ENCODE measurements at regions not wholly inside any gene's neighbourhood (a gene's known extent, or its start where the extent isn't known, plus 50 kb on each side); places are given as distances from the start of the nearest gene placed in this dataset.

- CTCF ChIA-PET: no interaction called here
- TF ChIP-seq TEAD4 (IDR thresholded peaks at IDR 0.05; ENCODE audit: borderline replicate concordance, insufficient read depth) (no peak), REST (IDR thresholded peaks at IDR 0.05; ENCODE audit: low read depth, low read length) (no peak), FOXM1 (IDR thresholded peaks at IDR 0.05; ENCODE audit: low read depth) (no peak), SIN3A (IDR thresholded peaks at IDR 0.05; ENCODE audit: borderline replicate concordance, low read depth, low read length) (no peak)
- 77% methylated on average over 4 of the region's 4 CpGs for WGBS (ENCODE audit: low lambda C conversion rate)
- H4K20me1 ChIP-seq (ENCODE audit: insufficient read depth): no peaks in the 10 kb centered on the region
- no peak for DNase-seq
- no peaks in the 10 kb centered on the region for H3K9me3 ChIP-seq
- no peaks in the 10 kb centered on the region for H3K9me2 ChIP-seq
- no peak overlapping the region for H3K4me2 ChIP-seq
- H3K79me2 ChIP-seq (ENCODE audit: insufficient read depth): no peaks in the 10 kb centered on the region
- POLR2A ChIA-PET: interaction anchor here (0.5 kb wide), 1 partner anchor 835 kb away, joined by 4 read pairs; no protein-coding TSS in a partner anchor
- no peak overlapping the region for H2AFZ ChIP-seq (ENCODE audit: low read depth)
- no peak overlapping the region for H3K27ac ChIP-seq (ENCODE audit: low read depth in 2 of 2, low read length in 1 of 2)
- H3K9ac ChIP-seq: no peak overlapping the region
- H3K36me3 ChIP-seq (replicated peaks in 1 of 2; ENCODE audit: control insufficient read depth in 1 of 2, insufficient read depth in 2 of 2, low read length in 1 of 2): no peaks in the 10 kb centered on the region
- no peaks in the 10 kb centered on the region for H3F3A ChIP-seq (replicated peaks; ENCODE audit: insufficient read depth)
- H3K27me3 ChIP-seq (ENCODE audit: insufficient read depth): no peaks in the 10 kb centered on the region
- no peaks in the 10 kb centered on the region for H3K4me1 ChIP-seq (ENCODE audit: control insufficient read depth in 1 of 2, insufficient read depth in 2 of 2, low read depth in 1 of 2, low read length in 1 of 2)
- H3K4me3 ChIP-seq (ENCODE audit: low read depth in 2 of 2, low read length in 1 of 2): no peak overlapping the region
These were observed 212.7 kb downstream of the SHQ1 start for GRCh38 chr3:72635551-72635950.

- no peak overlapping the region for H3K4me2 ChIP-seq
- H3K4me1 ChIP-seq (ENCODE audit: control insufficient read depth in 1 of 2, insufficient read depth in 2 of 2, low read depth in 1 of 2, low read length in 1 of 2): no peaks in the 10 kb centered on the region
- no peaks in the 10 kb centered on the region for H3K9me3 ChIP-seq
- no peak overlapping the region for H3K9ac ChIP-seq
- H3F3A ChIP-seq (replicated peaks; ENCODE audit: insufficient read depth): no peaks in the 10 kb centered on the region
- no peak overlapping the region for H2AFZ ChIP-seq (ENCODE audit: low read depth)
- TF ChIP-seq USF1 (IDR thresholded peaks at IDR 0.05; ENCODE audit: borderline replicate concordance, low read depth) (no peak), ELF1 (IDR thresholded peaks at IDR 0.05) (no peak), REST (IDR thresholded peaks at IDR 0.05; ENCODE audit: low read depth, low read length) (no peak), FOXJ3 (CRISPR knock-in tag; IDR thresholded peaks at IDR 0.05) (no peak), POLR2AphosphoS5 (IDR thresholded peaks at IDR 0.05; ENCODE audit: low read depth, low read length) (no peak), JUND (IDR thresholded peaks at IDR 0.05) (no peak), GATA2 (CRISPR knock-in tag; IDR thresholded peaks at IDR 0.05) (no peak), FOXM1 (IDR thresholded peaks at IDR 0.05; ENCODE audit: low read depth) (no peak)
- TF ChIP-seq, protein P1, sequence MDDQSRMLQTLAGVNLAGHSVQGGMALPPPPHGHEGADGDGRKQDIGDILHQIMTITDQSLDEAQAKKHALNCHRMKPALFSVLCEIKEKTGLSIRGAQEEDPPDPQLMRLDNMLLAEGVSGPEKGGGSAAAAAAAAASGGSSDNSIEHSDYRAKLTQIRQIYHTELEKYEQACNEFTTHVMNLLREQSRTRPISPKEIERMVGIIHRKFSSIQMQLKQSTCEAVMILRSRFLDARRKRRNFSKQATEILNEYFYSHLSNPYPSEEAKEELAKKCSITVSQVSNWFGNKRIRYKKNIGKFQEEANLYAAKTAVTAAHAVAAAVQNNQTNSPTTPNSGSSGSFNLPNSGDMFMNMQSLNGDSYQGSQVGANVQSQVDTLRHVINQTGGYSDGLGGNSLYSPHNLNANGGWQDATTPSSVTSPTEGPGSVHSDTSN (IDR thresholded peaks at IDR 0.05): no peak
- H3K36me3 ChIP-seq (replicated peaks in 1 of 2; ENCODE audit: control insufficient read depth in 1 of 2, insufficient read depth in 2 of 2, low read length in 1 of 2): no peaks in the 10 kb centered on the region
- no peaks in the 10 kb centered on the region for H3K79me2 ChIP-seq (ENCODE audit: insufficient read depth)
- 44% methylated on average over 2 of the region's 2 CpGs for WGBS (ENCODE audit: low lambda C conversion rate)
- ChIA-PET CTCF (no interaction called here), POLR2A (no interaction called here)
- H4K20me1 ChIP-seq (ENCODE audit: insufficient read depth): no peaks in the 10 kb centered on the region
- DNase-seq: no peak
- no peak overlapping the region for H3K27ac ChIP-seq (ENCODE audit: low read depth in 2 of 2, low read length in 1 of 2)
- no peaks in the 10 kb centered on the region for H3K9me2 ChIP-seq
- H3K4me3 ChIP-seq (ENCODE audit: low read depth in 2 of 2, low read length in 1 of 2): no peak overlapping the region
- H3K27me3 ChIP-seq (ENCODE audit: insufficient read depth): no peaks in the 10 kb centered on the region
These were observed 214.1 kb downstream of the SHQ1 start for GRCh38 chr3:72634128-72634527.
